AG04450 (cell line): ENCODE measurements at regions not wholly inside any gene's neighbourhood (a gene's known extent, or its start where the extent isn't known, plus 50 kb on each side); places are given as distances from the start of the nearest gene placed in this dataset.

Source experiments
- CTCF ChIA-PET: fragments of 300-600, 350-600 bp; formaldehyde crosslinking; extraction: SDS; loops from one replicate; lab custom pipeline; 2022; ENCODE audit warnings: antibody characterized with exemption, inconsistent platforms; lab: Charles Lee
- POLR2A ChIA-PET: fragments of 350-600 bp; formaldehyde crosslinking; extraction: SDS; loops from one replicate; lab custom pipeline; 2021; ENCODE audit warnings: antibody characterized with exemption, inconsistent platforms; lab: Yijun Ruan, JAX
- DNase-seq: peaks from one replicate; pipeline ENCODE4 v3.0.0-alpha.2; 2011; ENCODE audit warnings: low read depth, low spot score
- H3K27ac ChIP-seq: one replicate; pipeline ENCODE4 v1.5.1; 2012; ENCODE audit warnings: low read depth, low read length, control low read depth
- H3K27me3 ChIP-seq: one replicate; pipeline ENCODE4 v1.6.0; 2012; ENCODE audit warnings: low read length; ENCODE audit not compliant: control insufficient read depth, insufficient read depth
- H3K4me3 ChIP-seq: 2 replicates; pipeline ENCODE4 v1.5.1; 2011; ENCODE audit warnings: mild to moderate bottlenecking, low read depth, low read length, control low read depth
- H3K9me3 ChIP-seq: 2 replicates; pipeline ENCODE4 v1.5.1; 2012; ENCODE audit warnings: low read length; ENCODE audit not compliant: control insufficient read depth, insufficient read depth
- CTCF ChIP-seq: IDR thresholded peaks from 2 replicates; pipeline ENCODE4 v1.5.1; 2011; ENCODE audit warnings: low read depth, low read length, control low read depth, inconsistent platforms

GRCh38 chr12:86456776-86457175 is 200.6 kb upstream of the MGAT4C start:
- no peaks in the 10 kb centered on the region for H3K27me3 ChIP-seq
- no peak overlapping the region for H3K27ac ChIP-seq
- TF ChIP-seq CTCF = no peak
- no peak overlapping the region for H3K4me3 ChIP-seq
- CTCF ChIA-PET = interaction anchor here (1.1 kb wide), 1 partner anchor 457 kb away, joined by 3 read pairs; no protein-coding TSS in a partner anchor
- no peak for DNase-seq
- POLR2A ChIA-PET = no interaction called here
- no peaks in the 10 kb centered on the region for H3K9me3 ChIP-seq

GRCh38 chr12:86456241-86456640 is 200.1 kb upstream of the MGAT4C start:
- POLR2A ChIA-PET = no interaction called here
- DNase-seq = no peak
- CTCF ChIA-PET = interaction anchor here (1.1 kb wide), 1 partner anchor 458 kb away, joined by 3 read pairs; no protein-coding TSS in a partner anchor
- Histone ChIP-seq H3K27me3 (no peaks in the 10 kb centered on the region), H3K4me3 (no peak overlapping the region), H3K9me3 (no peaks in the 10 kb centered on the region), H3K27ac (no peak overlapping the region)
- TF ChIP-seq CTCF = no peak

GRCh38 chr12:86445356-86445755 is 189.2 kb upstream of the MGAT4C start:
- Histone ChIP-seq H3K27me3 (no peaks in the 10 kb centered on the region), H3K4me3 (no peak overlapping the region), H3K27ac (no peak overlapping the region), H3K9me3 (no peaks in the 10 kb centered on the region)
- no peak for TF ChIP-seq CTCF
- CTCF ChIA-PET = no interaction called here
- POLR2A ChIA-PET = no interaction called here
- no peak for DNase-seq

GRCh38 chr12:86435053-86435452 is 178.9 kb upstream of the MGAT4C start:
- Histone ChIP-seq H3K4me3 (no peak overlapping the region), H3K27ac (no peak overlapping the region), H3K27me3 (no peaks in the 10 kb centered on the region), H3K9me3 (no peaks in the 10 kb centered on the region)
- POLR2A ChIA-PET = no interaction called here
- TF ChIP-seq CTCF = no peak
- CTCF ChIA-PET = no interaction called here
- DNase-seq = no peak

- Histone ChIP-seq H3K27me3 (no peaks in the 10 kb centered on the region), H3K4me3 (no peak overlapping the region), H3K9me3 (no peaks in the 10 kb centered on the region), H3K27ac (no peak overlapping the region)
- no peak for DNase-seq
- no peak for TF ChIP-seq CTCF
- POLR2A ChIA-PET = no interaction called here
- CTCF ChIA-PET = no interaction called here
Observed at GRCh38 chr12:86429824-86430223, 173.6 kb upstream of the MGAT4C start.
